Smooth muscle cell (in vitro differentiated cells): ENCODE measurements at regions not wholly inside any gene's neighbourhood (a gene's known extent, or its start where the extent isn't known, plus 50 kb on each side); places are given as distances from the start of the nearest gene placed in this dataset.

Source experiments
- DNase-seq: peaks from one replicate; lab custom pipeline; 2025; ENCODE audit not compliant: unreplicated experiment; lab: John Stamatoyannopoulos, UW
- H2AFZ ChIP-seq: fragments of 200-600 bp; sonication (generic); 2 replicates; pipeline ENCODE4 v1.6.0; 2016; ENCODE audit warnings: antibody characterized with exemption, low read depth, mild to moderate bottlenecking
- H3F3A ChIP-seq: fragments of 200-600 bp; sonication (generic); 2 replicates; pipeline ENCODE4 v1.6.0; 2017; ENCODE audit warnings: antibody characterized with exemption, low read depth
- H3K27ac ChIP-seq: fragments of 200-600 bp; sonication (generic); 2 replicates; pipeline ENCODE4 v1.5.1; 2016; ENCODE audit warnings: low read depth, mild to moderate bottlenecking
- H3K27me3 ChIP-seq: fragments of 200-600 bp; sonication (generic); 2 replicates; pipeline ENCODE4 v1.6.1; 2016; ENCODE audit warnings: low read depth, mild to moderate bottlenecking
- H3K36me3 ChIP-seq: fragments of 200-600 bp; sonication (generic); 2 replicates; pipeline ENCODE4 v1.5.1; 2016; ENCODE audit warnings: low read depth
- H3K4me1 ChIP-seq: fragments of 200-600 bp; sonication (generic); 2 replicates; pipeline ENCODE4 v1.5.1; 2016; ENCODE audit warnings: low read depth
- H3K4me2 ChIP-seq: fragments of 200-600 bp; sonication (generic); 2 replicates; pipeline ENCODE4 v1.6.0; 2016; ENCODE audit warnings: mild to moderate bottlenecking
- H3K4me3 ChIP-seq: fragments of 200-600 bp; sonication (generic); 2 replicates; pipeline ENCODE4 v1.5.1; 2016; ENCODE audit warnings: mild to moderate bottlenecking
- H3K79me2 ChIP-seq: fragments of 200-600 bp; sonication (generic); 2 replicates; pipeline ENCODE4 v1.6.0; 2016; ENCODE audit warnings: low read depth, mild to moderate bottlenecking
- H3K9ac ChIP-seq: fragments of 200-600 bp; sonication (generic); 2 replicates; pipeline ENCODE4 v1.6.0; 2016; ENCODE audit warnings: low read depth
- H3K9me3 ChIP-seq: fragments of 200-600 bp; sonication (generic); replicated peaks from 2 replicates; pipeline ENCODE4 v1.5.1; 2016; ENCODE audit warnings: low read depth
- H4K20me1 ChIP-seq: fragments of 200-600 bp; sonication (generic); 2 replicates; pipeline ENCODE4 v1.6.0; 2016; ENCODE audit warnings: low read depth
- WGBS: methylation state at CpG from one replicate; pipeline ENCODE4 v1.1.7; 2016; ENCODE audit warnings: low lambda C conversion rate; 5-methylcytosine and 5-hydroxymethylcytosine counted together
- TF ChIP-seq, protein P1 (sequence below): fragments of 200-600 bp; sonication (generic); IDR thresholded peaks from 2 replicates; pipeline ENCODE4 v1.5.1; 2017; ENCODE audit warnings: borderline replicate concordance, mild to moderate bottlenecking, antibody characterized with exemption; ENCODE audit not compliant: insufficient read depth, poor library complexity, severe bottlenecking

DNA sequence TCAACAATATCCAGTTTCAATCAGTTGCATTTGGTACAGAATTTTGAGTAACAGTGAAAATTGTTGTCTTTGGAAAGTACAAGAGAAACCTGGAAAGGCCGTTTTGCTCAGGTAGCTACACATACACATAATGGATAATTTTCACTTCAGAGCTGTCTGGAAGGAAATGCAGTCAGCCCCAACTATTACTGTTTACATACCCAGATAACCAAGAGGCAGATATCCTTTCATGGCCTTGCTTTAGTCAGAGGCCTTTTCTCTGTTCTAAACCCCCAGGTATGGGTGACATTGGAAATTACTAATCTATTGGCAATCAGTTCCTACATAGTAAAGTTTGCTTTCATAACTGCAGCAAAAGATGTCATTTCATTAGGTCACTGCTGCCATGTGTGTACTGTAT lies 244.9 kb upstream of the EMCN start:
- Histone ChIP-seq H3K9me3 (no peaks in the 10 kb centered on the region), H2AFZ (no peak overlapping the region), H3K79me2 (no peaks in the 10 kb centered on the region), H3K27ac (no peak overlapping the region), H3K4me2 (no peak overlapping the region), H3K4me3 (no peak overlapping the region), H4K20me1 (no peaks in the 10 kb centered on the region), H3K27me3 (no peaks in the 10 kb centered on the region), H3K36me3 (no peaks in the 10 kb centered on the region), H3K4me1 (no peaks in the 10 kb centered on the region), H3F3A (no peaks in the 10 kb centered on the region), H3K9ac (no peak overlapping the region)
- TF ChIP-seq, protein P1, sequence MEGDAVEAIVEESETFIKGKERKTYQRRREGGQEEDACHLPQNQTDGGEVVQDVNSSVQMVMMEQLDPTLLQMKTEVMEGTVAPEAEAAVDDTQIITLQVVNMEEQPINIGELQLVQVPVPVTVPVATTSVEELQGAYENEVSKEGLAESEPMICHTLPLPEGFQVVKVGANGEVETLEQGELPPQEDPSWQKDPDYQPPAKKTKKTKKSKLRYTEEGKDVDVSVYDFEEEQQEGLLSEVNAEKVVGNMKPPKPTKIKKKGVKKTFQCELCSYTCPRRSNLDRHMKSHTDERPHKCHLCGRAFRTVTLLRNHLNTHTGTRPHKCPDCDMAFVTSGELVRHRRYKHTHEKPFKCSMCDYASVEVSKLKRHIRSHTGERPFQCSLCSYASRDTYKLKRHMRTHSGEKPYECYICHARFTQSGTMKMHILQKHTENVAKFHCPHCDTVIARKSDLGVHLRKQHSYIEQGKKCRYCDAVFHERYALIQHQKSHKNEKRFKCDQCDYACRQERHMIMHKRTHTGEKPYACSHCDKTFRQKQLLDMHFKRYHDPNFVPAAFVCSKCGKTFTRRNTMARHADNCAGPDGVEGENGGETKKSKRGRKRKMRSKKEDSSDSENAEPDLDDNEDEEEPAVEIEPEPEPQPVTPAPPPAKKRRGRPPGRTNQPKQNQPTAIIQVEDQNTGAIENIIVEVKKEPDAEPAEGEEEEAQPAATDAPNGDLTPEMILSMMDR, result no peak
- no peak for DNase-seq
- WGBS, result 80% methylated on average over 1 of the region's 1 CpG

DNA sequence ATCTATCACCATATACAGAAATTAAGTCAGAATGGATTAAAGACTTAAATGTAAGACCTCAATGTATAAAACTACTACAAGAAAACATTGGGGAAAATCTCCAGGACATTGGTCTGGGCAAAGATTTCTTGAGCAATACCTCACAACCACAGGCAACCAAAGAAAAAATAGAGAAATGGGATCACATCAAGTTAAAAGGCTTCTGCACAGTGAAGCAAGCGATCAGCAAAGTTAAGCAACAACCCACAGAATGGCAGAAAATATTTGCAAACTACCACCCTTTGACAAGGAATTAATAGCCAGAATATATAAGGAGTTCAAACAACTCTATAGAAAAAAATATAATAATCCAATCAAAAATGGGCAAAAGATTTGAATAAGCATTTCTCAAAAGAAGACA lies 236.9 kb upstream of the EMCN start:
- Histone ChIP-seq H3K4me1 (no peaks in the 10 kb centered on the region), H3K9me3 (no peaks in the 10 kb centered on the region), H3K27ac (no peak overlapping the region), H3K4me2 (no peak overlapping the region), H3K9ac (no peak overlapping the region), H3K36me3 (no peaks in the 10 kb centered on the region), H3K79me2 (no peaks in the 10 kb centered on the region), H3F3A (no peaks in the 10 kb centered on the region), H2AFZ (no peak overlapping the region), H4K20me1 (no peaks in the 10 kb centered on the region), H3K27me3 (no peaks in the 10 kb centered on the region), H3K4me3 (no peak overlapping the region)
- TF ChIP-seq, protein P1, result no peak
- WGBS, result 82% methylated on average over 1 of the region's 1 CpG
- DNase-seq, result no peak

DNA sequence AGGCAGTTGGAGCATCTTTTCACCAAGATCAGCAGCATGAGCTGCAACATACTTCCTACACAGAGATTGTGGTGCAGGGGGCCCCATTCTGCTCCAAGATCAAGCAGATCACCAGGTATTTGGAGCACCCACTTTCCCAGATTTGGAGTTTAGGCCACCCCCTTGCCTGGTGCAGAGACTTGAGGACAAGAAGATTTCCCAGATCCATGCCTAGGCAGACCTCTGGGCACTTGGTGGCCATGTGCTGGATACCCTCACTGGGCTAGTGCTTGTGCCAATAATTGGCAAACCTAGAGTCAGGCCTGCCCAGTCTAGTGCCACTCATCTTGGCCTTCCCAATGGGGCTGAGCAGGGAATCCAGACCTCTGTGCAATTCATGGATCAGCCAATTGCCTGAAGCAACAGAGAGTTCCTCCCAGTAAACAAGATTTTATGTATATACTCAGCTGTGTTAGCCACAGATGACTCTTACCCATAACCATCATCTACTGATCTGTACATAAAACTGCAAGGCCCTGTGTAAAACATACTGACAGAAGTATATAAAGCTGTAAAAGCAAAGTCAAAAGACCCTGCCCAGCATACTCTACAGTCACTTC lies 228.4 kb upstream of the EMCN start:
- H3F3A ChIP-seq, result no peaks in the 10 kb centered on the region
- DNase-seq, result no peak
- no peak overlapping the region for H3K27ac ChIP-seq
- H3K9me3 ChIP-seq, result no peaks in the 10 kb centered on the region
- H3K9ac ChIP-seq, result no peak overlapping the region
- H3K4me2 ChIP-seq, result no peak overlapping the region
- TF ChIP-seq, protein P1, result no peak
- no peak overlapping the region for H2AFZ ChIP-seq
- H3K4me1 ChIP-seq, result no peaks in the 10 kb centered on the region
- H4K20me1 ChIP-seq, result no peaks in the 10 kb centered on the region
- no peaks in the 10 kb centered on the region for H3K36me3 ChIP-seq
- H3K79me2 ChIP-seq, result no peaks in the 10 kb centered on the region
- no peaks in the 10 kb centered on the region for H3K27me3 ChIP-seq
- no peak overlapping the region for H3K4me3 ChIP-seq

DNA sequence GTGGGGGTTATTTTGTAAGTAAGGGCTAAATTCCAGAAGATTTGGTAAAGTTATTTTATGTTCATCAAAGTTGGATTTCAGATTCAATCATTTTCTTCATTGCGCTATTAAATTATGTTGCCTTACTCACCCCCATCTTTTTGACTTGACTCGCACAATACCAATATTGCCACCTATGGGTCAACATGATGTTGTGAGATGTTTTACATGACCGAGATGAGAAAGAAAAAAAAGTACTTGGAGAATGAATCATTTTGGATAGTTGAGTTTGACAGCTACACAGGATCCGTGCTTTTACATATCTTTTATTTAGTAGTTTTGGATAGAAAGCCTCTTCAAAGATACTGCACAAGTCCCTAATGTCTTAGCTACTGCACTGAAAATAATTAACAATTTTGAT lies 224.2 kb upstream of the EMCN start:
- Histone ChIP-seq H3F3A (peaks cover 11% of the 10 kb centered on the region), H3K4me3 (no peak overlapping the region), H4K20me1 (no peaks in the 10 kb centered on the region), H3K27me3 (no peaks in the 10 kb centered on the region), H3K27ac (no peak overlapping the region), H3K4me2 (no peak overlapping the region), H3K9me3 (no peaks in the 10 kb centered on the region), H3K4me1 (no peaks in the 10 kb centered on the region), H3K36me3 (no peaks in the 10 kb centered on the region), H3K79me2 (no peaks in the 10 kb centered on the region), H3K9ac (no peak overlapping the region), H2AFZ (no peak overlapping the region)
- TF ChIP-seq, protein P1, result peak; percentile 38
- no peak for DNase-seq
- WGBS, result 65% methylated on average over 4 of the region's 4 CpGs
